ENCODE measurements at regions not wholly inside any gene's neighbourhood (a gene's known extent, or its start where the extent isn't known, plus 50 kb on each side); places are given as distances from the start of the nearest gene placed in this dataset.

- no peak for DNase-seq (ENCODE audit: low read depth)
Observed at GRCh38 chr15:81529481-81529880, 155.5 kb upstream of the TMC3 start.

- no peak for DNase-seq (ENCODE audit: low read depth)
Observed at GRCh38 chr15:81526029-81526428, 152.0 kb upstream of the TMC3 start.

GRCh38 chr15:81524496-81524895 lies 150.5 kb upstream of the TMC3 start:
- no peak for DNase-seq (ENCODE audit: low read depth)

GRCh38 chr15:81523867-81524266 lies 149.9 kb upstream of the TMC3 start:
- DNase-seq (ENCODE audit: low read depth): no peak

GRCh38 chr15:81520480-81520879 lies 146.5 kb upstream of the TMC3 start:
- no peak for DNase-seq (ENCODE audit: low read depth)

GRCh38 chr15:81516461-81516860 lies 142.4 kb upstream of the TMC3 start:
- no peak for DNase-seq (ENCODE audit: low read depth)

- no peak for DNase-seq (ENCODE audit: low read depth)
Observed at GRCh38 chr15:81516012-81516411, 142.0 kb upstream of the TMC3 start.

- no peak for DNase-seq (ENCODE audit: low read depth)
Observed at GRCh38 chr15:81514725-81515124, 140.7 kb upstream of the TMC3 start.

- no peak for DNase-seq (ENCODE audit: low read depth)
Observed at GRCh38 chr15:81511138-81511537, 137.1 kb upstream of the TMC3 start.

GRCh38 chr15:81507831-81508230 lies 133.8 kb upstream of the TMC3 start:
- DNase-seq (ENCODE audit: low read depth): no peak

GRCh38 chr15:81506936-81507335 lies 132.9 kb upstream of the TMC3 start:
- DNase-seq (ENCODE audit: low read depth): no peak

GRCh38 chr15:81506071-81506470 lies 132.1 kb upstream of the TMC3 start:
- no peak for DNase-seq (ENCODE audit: low read depth)

- DNase-seq (ENCODE audit: low read depth): no peak
Observed at GRCh38 chr15:81504170-81504905, 130.3 kb upstream of the TMC3 start.

GRCh38 chr15:81502439-81502838 lies 128.4 kb upstream of the TMC3 start:
- DNase-seq (ENCODE audit: low read depth): no peak

- no peak for DNase-seq (ENCODE audit: low read depth)
Observed at GRCh38 chr15:81500081-81500480, 126.1 kb upstream of the TMC3 start.

- no peak for DNase-seq (ENCODE audit: low read depth)
Observed at GRCh38 chr15:81498294-81498693, 124.3 kb upstream of the TMC3 start.

- DNase-seq (ENCODE audit: low read depth): no peak
Observed at GRCh38 chr15:81497238-81497637, 123.2 kb upstream of the TMC3 start.

- no peak for DNase-seq (ENCODE audit: low read depth)
Observed at GRCh38 chr15:81495780-81496467, 121.9 kb upstream of the TMC3 start.

- no peak for DNase-seq (ENCODE audit: low read depth)
Observed at GRCh38 chr15:81492969-81493645, 119.1 kb upstream of the TMC3 start.

- peak; percentile 22 for DNase-seq (ENCODE audit: low read depth)
Observed at GRCh38 chr15:81492331-81492968, 118.4 kb upstream of the TMC3 start.

- DNase-seq (ENCODE audit: low read depth): no peak
Observed at GRCh38 chr15:81491414-81492096, 117.5 kb upstream of the TMC3 start.

GRCh38 chr15:81485806-81486205 lies 111.8 kb upstream of the TMC3 start:
- no peak for DNase-seq (ENCODE audit: low read depth)
